GM18868 (cell line): ENCODE measurements at regions not wholly inside any gene's neighbourhood (a gene's known extent, or its start where the extent isn't known, plus 50 kb on each side); places are given as distances from the start of the nearest gene placed in this dataset.

ENCODE experiments used
- ATAC-seq: cut with Tn5 transposase; IDR thresholded peaks from one replicate; pipeline ENCODE4 v1.9.1; 2021; ENCODE audit warnings: mild to moderate bottlenecking, moderate library complexity; ENCODE audit not compliant: unreplicated experiment

DNA sequence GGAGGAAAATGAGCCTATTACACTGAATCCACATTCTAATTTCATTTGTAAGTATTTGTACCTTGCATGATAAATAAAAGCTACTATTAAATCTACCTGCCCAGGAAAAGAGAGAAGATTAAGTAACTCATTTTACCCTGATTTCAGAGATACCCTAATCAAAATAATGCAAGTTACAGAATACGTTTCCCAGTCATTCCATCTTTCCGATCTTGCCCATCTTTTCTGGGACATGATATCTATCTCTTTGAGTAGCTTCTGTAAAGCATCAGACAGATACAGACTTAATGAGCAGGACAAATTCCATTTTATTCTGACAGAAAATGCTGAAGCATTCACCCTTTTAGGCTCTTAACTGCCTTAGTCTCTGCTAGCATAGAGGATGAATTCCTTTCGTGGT is 56.6 kb downstream of the SPRY2 start:
- ATAC-seq = no peak

DNA sequence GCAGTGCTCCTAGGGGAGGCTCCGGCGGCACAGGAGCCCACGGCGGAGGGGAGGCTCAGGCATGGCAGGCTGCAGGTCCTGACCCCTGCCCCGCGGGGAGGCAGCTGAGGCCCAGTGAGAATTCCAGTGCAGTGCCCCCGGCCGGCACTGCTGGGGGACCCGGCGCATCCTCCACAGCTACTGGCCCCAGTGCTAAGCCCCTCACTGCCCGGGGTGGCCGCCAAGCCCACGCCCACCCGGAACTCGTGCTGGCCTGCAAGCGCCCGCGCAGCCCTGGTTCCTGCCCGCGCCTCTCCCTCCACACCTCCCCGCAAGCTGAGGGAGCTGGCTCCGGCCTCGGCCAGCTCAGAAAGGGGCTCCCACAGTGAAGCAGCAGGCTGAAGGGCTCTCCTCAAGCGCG is 62.2 kb downstream of the SPRY2 start:
- no peak for ATAC-seq

GRCh38 chr13:80276371-80277289 is 64.3 kb downstream of the SPRY2 start:
- peak; percentile 72 for ATAC-seq

GRCh38 chr13:80274643-80275042 is 66.3 kb downstream of the SPRY2 start:
- ATAC-seq = no peak

GRCh38 chr13:80273718-80274117 is 67.2 kb downstream of the SPRY2 start:
- no peak for ATAC-seq

DNA sequence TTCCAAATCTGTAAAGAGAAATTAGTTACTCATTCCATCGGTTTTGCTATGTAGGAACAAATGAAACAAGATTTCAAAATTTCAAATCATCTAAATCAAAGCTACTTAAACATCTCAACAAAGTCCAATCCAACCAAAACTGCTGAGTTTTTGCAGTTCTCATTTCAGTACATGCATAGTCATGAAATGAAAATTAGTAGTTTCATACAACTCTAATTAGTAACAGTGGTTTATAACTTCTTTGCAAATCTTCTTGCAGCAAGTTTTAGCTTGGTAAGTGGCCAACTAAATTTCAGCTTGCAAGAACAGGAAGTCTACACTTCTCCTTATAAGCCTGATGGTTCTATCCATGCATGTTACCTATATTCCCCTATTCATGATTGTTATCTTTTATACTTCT is 75.6 kb downstream of the SPRY2 start:
- peak; percentile 85 for ATAC-seq

DNA sequence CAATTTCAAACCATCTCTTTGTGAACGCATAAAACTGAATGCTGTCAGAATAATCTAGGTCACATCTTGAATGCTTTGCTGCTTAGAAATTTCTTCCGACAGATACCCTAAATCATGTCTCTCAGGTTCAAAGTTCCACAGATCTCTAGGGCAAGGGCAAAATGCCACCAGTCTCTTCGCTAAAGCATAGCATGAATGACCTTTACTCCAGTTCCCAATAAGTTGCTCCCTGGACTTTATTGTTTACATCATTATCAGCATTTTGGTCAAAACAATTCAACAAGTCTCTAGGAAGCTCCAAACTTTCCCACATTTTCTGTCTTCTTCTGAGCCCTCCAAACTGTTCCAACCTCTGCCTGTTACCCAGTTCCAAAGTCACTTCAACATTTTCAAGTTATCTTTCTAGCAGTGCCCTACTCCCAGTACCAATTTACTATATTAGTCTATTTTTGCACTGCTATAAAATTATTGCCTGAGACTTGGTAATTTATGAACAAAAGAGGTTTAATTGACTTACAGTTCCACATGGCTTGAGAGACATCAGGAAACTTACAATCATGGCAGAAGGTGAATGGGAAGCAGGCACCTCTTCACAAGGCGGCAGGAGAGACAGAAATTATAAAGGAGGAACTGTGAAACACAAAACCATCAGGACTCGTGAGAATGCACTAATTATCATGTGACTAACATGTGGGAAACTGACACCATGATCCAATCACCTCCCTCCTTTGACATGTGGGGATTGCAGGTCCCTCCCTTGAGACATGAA is 77.0 kb downstream of the SPRY2 start:
- no peak for ATAC-seq

DNA sequence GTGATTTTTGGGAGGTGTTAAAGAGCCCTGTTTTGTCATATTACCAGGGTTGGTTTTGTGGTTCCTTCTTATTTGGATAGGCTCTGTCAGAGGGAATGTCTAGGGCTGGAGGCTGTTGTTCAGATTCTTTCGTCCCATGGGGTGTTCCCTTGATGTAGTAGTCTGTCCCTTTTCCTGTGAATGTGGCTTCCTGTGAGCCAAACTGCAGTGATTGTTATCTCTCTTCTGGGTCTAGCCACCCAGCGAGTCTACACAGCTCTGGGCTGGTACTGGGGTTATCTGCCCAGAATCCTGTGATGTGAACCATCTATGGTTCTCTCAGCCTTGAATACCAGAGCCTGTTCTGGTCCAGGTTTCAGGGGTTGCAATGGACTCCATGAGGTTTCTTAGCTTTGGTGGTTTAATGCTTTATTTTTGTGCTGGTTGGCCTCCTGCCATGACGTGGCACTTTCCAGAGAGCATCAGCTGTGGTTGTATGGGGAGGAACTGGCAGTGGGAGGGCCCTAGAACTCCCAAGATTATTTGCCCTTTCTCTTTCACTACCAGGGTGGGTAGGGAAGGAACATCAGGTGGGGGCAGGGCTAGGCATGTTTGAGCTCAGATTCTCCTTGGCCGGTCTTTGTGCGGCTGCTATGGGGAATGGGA is 78.8 kb downstream of the SPRY2 start:
- ATAC-seq = no peak

DNA sequence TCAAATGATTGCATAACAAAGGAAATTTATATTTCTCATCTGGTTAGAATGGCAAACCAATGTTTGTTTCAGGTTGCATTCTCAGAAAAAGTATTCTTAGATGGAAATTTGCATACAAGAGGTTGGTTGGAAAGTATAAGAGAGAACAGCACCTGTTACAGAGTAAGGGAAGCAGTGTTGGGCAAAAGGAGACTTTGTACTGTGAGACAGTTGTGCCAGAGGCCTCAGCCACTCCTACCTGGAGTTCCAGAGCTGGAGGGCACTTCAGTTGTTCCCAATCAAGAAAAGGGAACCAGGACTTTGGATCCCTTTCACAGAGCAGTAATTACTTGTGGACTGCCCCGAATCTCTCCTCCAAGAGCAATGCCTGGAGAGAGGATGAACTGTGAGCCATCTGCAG is 81.8 kb downstream of the SPRY2 start:
- ATAC-seq = peak; percentile 22

DNA sequence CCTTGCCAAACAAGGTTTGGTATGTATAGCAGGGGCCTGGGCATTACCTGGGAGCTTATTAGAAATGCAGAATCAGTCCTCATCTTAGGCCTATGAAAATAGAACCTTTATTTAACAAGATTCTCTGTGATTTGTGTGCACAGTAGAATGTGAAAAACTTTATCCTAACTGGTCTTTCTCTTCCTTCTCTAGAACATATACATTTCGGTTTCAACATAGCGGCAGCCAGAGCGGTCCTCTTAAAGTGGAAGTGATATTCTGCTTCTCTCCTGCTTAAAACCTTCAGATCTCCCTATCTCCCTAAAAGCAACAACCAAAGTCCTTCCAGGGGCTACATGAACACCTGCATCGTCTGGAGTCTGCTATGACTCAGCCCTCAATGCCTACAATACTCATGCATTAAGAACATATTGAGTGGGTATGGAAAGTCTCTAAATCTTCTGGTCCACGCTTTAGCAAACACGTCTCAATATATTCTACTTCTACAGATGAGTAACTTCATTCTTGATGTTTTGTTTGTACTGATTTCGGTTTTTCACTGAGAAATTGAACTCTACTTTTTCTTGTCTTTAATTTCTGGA is 84.5 kb downstream of the SPRY2 start:
- ATAC-seq = peak; percentile 97

GRCh38 chr13:80255946-80256345 is 85.0 kb downstream of the SPRY2 start:
- ATAC-seq = no peak

DNA sequence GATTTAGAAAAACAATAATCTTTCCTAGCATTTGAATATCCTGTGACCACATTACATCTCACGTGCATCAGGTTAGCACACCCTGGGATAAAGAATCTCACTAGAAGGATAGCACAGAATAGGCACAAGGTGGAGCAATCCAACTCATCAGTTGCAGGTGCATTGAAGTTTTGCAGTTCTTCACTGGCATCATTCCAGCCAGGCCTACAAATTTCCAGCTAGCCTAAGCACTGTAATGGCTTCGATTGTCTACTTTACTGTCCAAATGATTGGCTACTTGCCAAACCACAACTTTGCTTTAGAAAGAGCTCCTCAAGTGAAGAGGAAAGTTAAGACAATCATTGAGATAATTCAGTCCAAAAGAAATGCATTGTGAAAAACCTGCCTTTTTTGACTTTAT is 89.5 kb downstream of the SPRY2 start:
- no peak for ATAC-seq

GRCh38 chr13:80250213-80250810 is 90.6 kb downstream of the SPRY2 start:
- ATAC-seq = no peak

DNA sequence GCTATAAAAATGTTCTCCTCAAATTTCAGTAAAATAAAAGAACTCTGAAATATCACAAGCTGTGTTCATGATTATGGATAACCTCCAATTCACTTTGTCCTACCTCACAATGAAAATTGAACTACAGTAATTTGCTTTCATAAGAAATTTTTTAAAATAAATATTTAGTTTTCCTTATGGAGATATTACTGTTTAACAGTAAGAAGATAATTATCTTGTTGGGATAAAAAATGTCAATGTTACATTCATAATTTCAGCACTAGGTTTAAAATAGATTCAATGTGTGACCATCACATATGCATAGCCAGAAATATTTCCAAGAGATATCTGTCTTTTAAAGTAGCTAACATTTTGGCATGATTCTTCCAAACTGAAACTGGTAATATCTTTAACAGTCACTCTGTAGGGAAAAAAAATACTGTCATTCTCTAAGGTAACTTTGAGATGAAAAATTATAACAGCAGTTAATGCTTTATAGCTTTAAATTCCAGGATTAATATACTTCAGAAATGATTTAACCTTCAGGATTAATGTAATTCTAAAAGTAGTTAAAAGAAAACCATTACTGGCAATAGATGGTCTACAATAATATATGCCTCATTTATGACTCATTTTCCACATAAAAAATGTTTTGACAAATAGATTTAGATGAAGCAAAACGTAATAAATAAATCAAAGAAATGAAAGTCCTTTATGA is 91.3 kb downstream of the SPRY2 start:
- ATAC-seq = no peak

GRCh38 chr13:80245162-80245733 is 95.7 kb downstream of the SPRY2 start:
- ATAC-seq = no peak

DNA sequence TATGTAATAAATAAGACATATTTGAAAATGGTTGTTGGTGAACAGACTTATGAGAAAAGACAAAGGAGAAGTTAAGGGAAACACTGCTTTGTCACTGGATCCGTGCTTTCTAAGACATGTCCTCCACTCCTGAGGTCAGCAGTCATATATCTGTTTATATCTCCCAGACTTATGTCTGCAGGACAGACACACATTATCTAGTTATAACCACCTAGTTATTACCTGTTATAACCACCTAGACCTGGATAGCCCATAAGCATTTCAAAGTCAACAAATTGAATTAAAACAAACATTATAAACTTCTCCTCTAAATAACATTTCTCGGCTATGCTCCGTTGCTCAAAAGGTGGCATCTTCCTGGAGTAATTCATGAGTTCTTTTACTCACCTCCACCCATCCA is 96.4 kb downstream of the SPRY2 start:
- no peak for ATAC-seq

DNA sequence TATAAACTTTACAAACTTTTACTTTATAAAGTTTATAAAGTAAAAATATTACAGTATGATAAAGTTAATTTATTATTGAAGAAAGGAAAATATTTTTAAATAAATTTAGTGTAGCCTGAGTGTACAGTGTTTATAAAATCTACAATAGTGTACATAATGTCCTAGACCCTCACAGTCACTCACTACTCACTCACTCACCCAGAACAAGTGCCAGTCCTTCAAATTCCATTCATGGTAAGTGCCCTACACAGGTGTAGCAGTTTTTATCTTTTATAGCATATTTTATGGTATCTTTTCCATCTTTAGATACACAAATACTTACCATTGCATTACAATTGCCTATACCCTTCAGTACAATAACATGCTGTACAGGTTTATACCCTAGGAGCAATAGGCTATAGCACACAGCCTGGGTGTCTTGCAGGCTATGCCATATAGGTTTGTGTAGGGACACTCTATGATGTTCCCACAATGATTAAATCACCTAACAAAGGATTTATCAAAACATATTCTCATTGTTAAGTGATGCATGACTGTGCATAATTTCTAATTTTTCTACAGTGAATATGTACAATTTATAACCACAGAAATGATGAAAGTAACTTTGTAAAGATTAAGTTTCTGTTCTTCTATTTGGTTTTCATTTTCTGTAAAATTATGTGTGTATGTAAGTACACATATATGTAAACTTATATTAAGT is 98.0 kb downstream of the SPRY2 start:
- no peak for ATAC-seq

DNA sequence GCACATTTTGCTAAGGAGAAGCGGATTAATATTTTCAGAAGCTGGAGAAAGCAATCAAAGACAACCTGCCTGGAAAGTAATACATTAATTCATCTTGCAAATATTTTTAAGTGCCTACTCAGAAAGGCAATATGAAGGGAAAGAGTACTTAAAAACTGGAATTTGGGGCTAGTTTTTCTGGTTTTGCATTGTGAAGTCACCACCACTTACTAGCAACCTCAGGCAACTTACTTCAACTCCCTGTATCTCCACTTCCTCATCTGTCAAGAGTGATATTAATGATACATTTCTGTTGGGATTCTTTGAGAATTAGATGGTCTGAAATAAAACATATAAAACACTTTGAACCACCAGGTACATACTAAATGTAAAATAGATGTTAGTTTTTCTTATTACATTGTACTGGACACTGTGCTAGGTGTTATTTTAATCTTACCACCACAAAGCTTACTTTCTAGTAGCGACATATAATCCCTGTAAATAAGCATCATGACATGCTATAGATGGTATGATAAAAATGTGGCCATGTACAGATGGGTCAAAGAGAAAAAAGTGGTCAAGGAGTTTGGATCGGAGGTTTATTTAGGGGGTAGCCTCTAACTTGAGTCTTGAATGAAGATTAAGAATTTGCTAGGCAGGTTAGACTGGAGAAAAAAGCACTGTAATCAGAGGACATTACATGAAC is 101.2 kb downstream of the SPRY2 start:
- ATAC-seq = no peak

- ATAC-seq = no peak
Observed at GRCh38 chr13:80239116-80239515, 101.8 kb downstream of the SPRY2 start.
